ENCODE measurements at regions not wholly inside any gene's neighbourhood (a gene's known extent, or its start where the extent isn't known, plus 50 kb on each side); places are given as distances from the start of the nearest gene placed in this dataset.
A peak's percentile ranks its signal among the peaks of the same experiment; 100 is the strongest.

DNA sequence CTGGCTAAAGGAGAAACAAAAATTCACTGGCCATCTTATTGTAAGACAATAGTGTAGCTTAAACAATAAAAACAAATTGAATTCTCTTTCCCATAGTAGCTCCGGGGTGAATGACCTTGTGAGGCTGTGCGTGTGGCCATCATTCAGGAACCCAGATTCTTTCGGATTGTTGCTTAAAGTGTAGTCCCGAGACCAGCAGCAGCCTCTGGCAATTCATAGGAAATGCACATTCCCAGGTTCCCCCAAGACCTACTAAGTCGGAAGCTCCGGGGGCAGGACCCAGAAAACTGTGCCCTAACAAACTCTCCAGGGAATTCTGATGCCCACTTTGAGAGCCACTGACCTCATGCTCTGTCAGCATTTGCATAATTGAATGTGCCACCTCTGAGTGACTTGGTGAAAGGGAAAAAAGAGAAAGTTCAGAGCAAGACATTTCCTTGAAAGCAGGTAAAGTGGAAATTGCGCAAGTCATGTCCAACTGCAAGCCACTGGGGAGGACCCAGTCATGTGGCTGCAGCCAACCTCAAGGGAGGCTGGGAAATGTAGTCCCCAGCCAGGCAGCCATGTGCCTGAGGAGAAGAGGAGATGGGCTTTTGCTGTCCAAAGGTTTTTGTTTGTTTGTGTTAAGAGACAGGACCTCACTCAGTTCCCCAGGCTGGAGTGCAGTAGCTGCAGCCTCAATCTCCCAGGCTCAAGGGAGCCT is 50.7 kb upstream of the PNMA8B start:
- peak in 1 of 2 experiments; percentile 52 for DNase-seq

- no peak for DNase-seq
Observed at GRCh38 chr19:46550684-46551083, 50.4 kb upstream of the CALM3 start.

DNA sequence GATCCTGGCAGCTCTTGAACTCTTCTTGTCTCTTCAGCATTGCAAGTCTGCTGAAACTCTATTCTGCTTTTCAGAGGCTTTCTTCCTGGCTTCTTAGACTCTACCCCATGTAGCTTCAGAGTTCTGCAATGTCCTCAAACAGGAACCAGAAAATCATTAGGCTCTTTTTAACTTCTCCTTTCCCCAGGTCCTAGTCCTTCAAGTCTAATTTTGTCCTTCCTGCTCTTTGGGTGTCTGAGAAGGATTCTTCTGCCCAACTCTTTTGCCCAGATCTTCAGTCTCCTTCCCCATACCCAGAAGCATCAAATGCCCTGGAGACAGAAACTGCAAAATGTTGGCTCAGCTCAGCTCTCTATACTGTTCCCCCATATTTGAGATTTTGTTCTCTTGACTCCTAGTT is 50.0 kb upstream of the CALM3 start:
- no peak for DNase-seq
